HG03558 (cell line): ENCODE measurements at regions not wholly inside any gene's neighbourhood (a gene's known extent, or its start where the extent isn't known, plus 50 kb on each side); places are given as distances from the start of the nearest gene placed in this dataset.
"Not testable (repeated sequence)": the region's sequence is repeated elsewhere in the genome, so short reads cannot be mapped to it uniquely, and the experiment has no call there.

Experiments
- ATAC-seq: cut with Tn5 transposase; IDR thresholded peaks from one replicate; pipeline ENCODE4 v1.9.1; 2021; ENCODE audit warnings: moderate number of reproducible peaks; ENCODE audit not compliant: unreplicated experiment; ENCODE audit errors: extremely low read depth

DNA sequence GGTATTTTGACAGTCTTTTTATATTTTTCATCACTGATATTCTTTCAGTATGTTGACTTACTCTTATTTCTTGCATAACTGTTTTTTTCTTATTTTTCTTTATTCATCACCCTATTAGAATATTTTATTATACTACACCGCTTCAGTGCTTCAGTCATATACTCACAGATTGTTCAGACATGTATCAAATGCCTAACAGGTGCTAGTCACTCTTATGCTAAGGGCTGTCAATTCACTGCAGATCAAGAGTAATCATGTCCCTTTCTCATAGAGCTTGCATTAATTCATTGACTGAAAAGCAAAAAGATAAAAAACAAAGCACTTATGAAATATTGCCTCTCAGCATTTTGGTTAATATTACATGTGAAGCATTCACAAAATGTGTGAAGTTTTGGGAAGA, 1435.6 kb downstream of the STIM2 start:
- ATAC-seq, result no peak

DNA sequence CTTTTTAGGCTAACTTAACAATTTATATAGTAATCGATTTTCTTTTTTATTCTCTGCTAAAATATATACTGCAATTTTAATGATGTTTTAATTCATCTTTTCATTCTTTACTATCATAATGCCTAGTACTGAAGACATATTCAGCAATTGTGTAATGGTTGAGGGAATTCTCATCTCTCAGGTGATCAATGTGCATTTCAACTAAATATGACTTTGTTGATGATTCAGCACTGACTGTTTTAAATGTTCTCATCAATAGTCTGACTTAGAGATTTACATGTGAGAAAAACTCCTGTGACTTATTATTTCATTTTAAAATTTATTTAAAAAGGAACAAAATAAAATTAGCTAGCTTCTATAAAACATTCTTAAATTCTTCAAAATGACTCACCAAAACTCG, 1450.3 kb downstream of the STIM2 start:
- ATAC-seq, result no peak

DNA sequence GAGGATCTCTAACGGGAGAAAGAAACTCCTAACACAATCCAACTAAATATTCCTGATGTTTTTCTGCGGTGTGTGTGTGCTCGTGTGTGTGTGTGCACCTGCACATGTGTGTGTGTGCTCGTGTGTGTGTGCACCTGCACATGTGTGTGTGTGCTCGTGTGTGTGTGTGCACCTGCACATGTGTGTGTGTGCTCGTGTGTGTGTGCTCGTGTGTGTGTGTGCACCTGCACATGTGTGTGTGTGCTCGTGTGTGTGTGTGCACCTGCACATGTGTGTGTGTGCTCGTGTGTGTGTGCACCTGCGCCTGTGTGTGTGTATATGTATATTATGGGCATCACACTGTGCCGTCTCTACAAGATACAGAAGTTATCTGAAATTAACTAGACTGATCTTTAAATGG, 1451.9 kb downstream of the STIM2 start:
- ATAC-seq, result not testable (repeated sequence)

GRCh38 chr4:28313729-28314713, 1453.4 kb downstream of the STIM2 start:
- ATAC-seq, result no peak

DNA sequence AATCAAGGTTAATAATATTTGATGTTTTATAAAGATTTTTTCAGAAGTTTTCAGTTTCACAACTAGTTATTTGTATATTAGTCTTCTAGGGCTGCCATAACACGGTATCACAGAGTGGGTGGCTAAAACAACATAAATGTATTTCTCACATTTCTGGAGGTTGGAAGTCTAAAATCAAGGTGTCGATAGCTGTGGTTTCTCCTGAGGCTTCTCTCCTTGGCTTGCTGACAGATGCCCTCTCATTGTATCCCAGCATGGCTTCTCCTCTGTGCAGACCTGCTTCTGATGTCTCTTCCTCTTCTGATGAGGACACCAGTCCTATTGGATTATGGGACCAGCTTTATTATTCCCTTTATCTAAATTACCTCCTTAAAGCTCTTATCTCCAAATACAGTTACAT, 1456.6 kb downstream of the STIM2 start:
- no peak for ATAC-seq

GRCh38 chr4:28334249-28334648, 1473.6 kb downstream of the STIM2 start:
- ATAC-seq, result no peak

GRCh38 chr4:28341784-28342183, 1481.1 kb downstream of the STIM2 start:
- no peak for ATAC-seq

DNA sequence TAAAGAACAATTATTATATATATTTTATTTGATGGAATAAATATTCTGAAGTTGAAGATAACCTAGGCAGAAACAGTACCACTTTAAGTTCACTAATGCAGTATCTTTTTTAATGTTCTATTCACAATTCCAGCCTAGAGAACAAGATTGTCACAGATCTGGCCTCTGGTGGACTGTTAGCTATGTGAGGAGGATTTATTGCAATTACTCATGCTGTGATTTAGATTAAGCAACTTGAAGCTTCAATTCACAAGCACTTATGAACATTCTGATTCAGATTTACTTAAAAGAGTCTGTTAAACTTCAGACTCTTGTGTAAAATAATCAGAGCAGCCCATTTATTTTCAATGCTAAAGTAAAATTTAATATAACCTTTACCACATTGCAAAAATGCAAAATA, 1489.8 kb downstream of the STIM2 start:
- ATAC-seq, result no peak

- ATAC-seq, result no peak
Measured at GRCh38 chr4:28351102-28351501, 1490.5 kb downstream of the STIM2 start.

DNA sequence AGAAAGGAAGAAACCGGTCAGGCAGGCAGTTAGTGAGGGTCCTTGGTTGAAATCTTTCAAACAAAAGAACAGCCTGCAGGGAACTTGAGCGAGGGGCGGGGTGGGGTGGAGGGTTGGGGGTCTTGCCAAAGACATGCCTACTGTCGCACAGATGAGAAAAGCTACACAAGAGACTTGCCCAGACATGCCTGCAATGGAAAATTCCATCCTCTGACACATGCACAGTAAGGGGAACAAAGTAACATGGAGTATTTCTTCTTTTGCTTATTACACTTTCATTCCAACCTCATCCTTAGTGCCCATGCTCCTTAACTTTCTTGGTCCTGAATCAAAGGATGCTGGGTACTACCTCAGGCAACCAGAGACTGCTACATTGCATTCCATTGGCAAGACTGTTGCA, 1491.2 kb downstream of the STIM2 start:
- ATAC-seq, result no peak

DNA sequence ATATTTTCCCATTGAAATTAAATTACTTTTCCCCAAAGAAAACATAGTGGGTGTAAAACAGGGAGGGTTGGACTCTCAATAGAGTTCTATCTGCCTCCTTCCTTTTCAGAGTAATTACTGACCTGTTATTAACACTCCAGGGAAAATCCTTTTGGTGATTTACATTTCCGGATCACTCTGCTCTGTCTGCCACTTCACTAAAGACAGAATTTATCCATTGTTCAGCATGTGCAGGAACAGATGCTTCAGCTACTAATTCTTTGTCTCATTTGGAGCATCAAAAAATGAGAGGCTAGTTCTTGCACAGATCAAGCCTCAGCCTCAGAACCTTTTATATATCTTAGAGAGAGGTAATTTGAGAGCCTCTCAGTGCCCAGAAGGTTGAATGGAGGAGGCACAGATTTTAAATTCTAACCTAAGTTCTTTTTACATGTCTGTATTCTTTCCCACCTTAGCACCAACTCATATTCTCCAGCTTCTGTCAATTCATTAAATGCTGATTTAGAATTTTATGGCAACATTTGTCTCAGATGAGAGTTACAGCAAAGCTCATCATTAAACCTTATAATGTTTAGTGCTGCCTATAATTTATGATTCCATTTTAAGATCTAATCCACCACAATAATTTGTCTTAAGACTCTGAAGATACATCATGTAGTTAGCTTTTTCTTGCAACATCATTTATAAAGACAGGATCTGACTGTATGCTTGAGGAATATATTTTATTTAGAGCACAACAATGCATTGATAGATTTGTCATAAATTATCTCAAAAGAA, 1494.4 kb downstream of the STIM2 start:
- no peak for ATAC-seq

DNA sequence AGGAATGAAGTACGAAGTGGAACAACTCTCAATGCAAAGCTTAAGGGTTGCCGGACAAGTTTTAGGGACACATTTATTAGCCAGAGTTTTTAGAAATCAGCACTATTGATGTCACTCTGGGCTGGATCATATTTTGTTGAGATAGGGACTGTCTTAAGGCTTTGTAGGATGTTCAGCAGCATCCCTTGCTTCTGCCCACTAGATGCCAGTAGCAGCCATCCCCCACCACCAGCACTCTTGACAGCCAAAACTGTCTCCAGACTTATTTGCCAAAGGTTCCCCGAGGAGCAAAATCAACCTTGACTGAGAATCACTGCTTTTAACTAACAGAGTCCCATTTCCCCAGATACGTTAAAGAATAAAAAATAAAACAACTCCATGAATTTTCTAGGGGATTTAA, 1497.3 kb downstream of the STIM2 start:
- ATAC-seq, result no peak

- ATAC-seq, result no peak
Measured at GRCh38 chr4:28358606-28359005, 1498.0 kb downstream of the STIM2 start.

GRCh38 chr4:28360681-28361080, 1500.0 kb downstream of the STIM2 start:
- no peak for ATAC-seq

- no peak for ATAC-seq
Measured at GRCh38 chr4:28362169-28362568, 1501.5 kb downstream of the STIM2 start.

- ATAC-seq, result no peak
Measured at GRCh38 chr4:28369499-28369898, 1508.9 kb downstream of the STIM2 start.

- no peak for ATAC-seq
Measured at GRCh38 chr4:28373191-28373590, 1512.5 kb downstream of the STIM2 start.

- ATAC-seq, result no peak
Measured at GRCh38 chr4:28373601-28374000, 1513.0 kb downstream of the STIM2 start.

GRCh38 chr4:28378109-28378830, 1517.6 kb downstream of the STIM2 start:
- no peak for ATAC-seq

DNA sequence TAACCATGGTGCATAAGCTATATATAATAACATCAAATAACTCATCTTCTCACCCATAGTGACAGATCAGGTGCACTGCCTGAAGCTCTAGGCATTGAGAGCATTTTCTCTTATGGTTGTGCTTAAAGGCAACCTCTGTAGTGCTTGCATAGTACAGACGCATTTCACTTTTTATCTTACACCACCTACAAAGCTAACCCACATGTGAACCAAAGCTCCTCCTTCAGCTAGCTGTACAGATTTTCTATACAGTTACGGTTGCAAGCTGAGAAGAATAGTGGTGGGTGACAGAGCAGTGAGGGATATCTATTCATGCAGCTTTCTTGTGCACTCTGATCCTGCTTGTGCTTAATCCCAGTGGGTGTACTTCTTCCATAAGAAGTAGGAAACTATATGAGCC, 1525.2 kb downstream of the STIM2 start:
- no peak for ATAC-seq

DNA sequence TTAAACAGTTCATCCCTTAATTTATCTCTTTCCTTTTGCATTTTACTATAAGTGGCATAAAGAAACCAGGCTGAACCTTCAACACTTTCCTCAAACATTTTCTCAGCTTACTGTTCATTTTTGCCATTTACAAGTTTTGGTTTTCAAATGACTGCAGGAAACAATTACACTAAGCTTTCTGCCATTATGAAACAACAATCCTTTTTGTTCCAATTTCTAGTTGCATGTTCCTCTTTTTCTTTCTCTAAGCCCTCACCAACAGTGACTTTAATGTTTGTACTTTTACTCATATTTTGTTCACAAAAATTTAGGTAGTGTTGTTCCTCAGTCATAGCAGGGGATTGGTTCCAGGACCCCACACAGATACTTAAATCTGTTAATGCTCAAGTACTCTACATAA, 1526.1 kb downstream of the STIM2 start:
- no peak for ATAC-seq
